Suppressor macrophage treated with lipopolysaccharide for 4 hours (primary cell): ENCODE measurements at regions not wholly inside any gene's neighbourhood (a gene's known extent, or its start where the extent isn't known, plus 50 kb on each side); places are given as distances from the start of the nearest gene placed in this dataset.

Experiments used
- DNase-seq: peaks from one replicate; pipeline ENCODE4 v3.0.0-alpha.2; 2020

- DNase-seq, result no peak
Observed at GRCh38 chr16:62913333-62913732, 877.1 kb upstream of the CDH8 start.

GRCh38 chr16:62909597-62909996, 873.4 kb upstream of the CDH8 start:
- no peak for DNase-seq

- no peak for DNase-seq
Observed at GRCh38 chr16:62907562-62907961, 871.3 kb upstream of the CDH8 start.

DNA sequence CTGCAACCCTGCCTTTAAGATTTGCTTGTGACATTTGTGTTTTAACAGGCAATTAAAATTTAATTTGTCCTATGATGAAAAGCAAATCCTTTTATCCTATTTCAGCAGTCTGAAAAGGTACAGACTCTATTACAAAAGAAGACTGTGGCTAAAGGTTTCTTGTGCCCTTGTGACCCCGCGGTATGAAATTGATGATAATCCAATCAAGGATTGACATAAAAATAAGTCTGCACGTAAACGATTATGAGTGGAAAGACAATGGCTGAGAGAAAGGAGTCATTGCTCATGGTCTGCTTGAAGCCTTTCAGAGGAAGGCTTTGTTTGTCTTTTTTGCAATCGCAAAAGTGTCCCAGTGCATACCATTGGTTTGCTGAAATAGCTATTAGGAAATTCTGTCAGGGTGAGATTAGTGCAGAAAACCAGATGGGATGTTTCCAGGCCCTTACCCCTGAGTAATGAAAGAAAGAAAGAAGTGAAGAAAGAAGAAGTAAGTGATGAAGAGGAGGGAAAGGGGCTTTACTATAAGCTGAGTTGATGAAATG, 867.8 kb upstream of the CDH8 start:
- DNase-seq, result no peak

GRCh38 chr16:62899737-62900136, 863.5 kb upstream of the CDH8 start:
- DNase-seq, result no peak

DNA sequence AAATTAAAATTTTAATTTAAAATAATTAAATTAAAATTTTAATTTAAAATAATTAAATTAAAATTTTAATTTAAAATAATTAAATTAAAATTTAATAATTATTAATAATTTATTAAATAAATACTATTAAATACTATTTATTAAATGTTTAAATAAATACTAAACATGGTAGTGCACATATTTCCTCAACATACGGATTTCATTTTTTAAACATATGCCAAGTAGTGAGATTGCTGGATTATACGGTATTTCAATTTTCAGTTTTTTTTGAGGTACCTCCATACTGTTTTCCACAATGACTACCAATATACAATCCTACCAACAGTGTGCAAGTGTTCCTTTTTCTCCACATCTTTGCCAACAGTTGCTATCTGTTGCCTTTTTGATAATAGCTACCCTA, 852.9 kb upstream of the CDH8 start:
- DNase-seq, result no peak

GRCh38 chr16:62883509-62883908, 847.3 kb upstream of the CDH8 start:
- no peak for DNase-seq

DNA sequence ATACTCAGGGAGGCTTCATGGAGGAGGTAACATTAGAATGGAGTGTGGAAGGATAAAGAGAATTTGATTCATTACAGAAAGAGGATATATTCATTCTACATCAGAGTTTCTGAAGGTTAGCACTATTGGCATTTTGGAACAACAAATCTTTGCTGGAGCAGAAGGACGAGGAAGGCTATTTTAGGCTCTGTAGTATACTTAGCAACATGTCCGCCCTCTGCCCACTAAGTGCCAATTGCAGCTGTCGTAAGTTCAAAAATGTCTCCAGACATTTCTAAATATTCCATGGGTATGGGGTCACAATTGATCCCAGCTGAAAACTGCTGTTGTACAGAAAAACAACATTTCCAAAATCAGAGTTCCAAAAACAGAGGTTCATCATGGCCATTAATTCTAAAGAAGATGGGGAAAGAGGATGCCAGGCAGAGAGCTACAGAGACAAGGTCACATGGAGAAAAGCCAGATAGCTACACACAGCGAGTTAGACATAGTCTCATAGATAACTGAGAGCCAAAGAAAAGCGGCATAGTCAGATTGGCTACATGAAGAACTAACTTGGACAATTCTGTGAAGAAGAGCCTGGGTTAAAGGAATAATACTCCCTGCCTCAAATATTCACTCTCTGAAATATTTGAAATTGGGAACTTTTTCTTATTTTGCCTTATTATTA, 846.4 kb upstream of the CDH8 start:
- DNase-seq, result no peak

GRCh38 chr16:62876133-62876532, 839.9 kb upstream of the CDH8 start:
- no peak for DNase-seq

DNA sequence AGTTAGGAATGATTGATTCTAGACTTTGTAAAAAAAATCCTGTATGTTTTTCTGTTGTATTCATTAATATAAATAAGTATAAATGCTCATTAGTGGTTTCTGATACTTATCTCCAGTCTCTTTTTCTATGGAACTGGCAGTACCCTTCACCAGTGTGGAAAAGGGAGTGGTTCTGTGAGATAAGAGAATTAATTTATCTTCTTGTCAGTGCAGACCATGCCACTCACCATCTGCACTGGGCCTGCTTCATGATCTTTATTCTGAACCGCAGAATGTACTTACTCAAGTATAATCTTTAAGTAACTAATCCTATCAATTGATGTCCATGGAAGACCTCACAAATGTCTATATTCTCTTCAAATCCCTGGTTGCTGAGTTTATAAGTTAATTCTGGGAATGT, 836.1 kb upstream of the CDH8 start:
- no peak for DNase-seq

GRCh38 chr16:62870554-62870953, 834.3 kb upstream of the CDH8 start:
- DNase-seq, result no peak

DNA sequence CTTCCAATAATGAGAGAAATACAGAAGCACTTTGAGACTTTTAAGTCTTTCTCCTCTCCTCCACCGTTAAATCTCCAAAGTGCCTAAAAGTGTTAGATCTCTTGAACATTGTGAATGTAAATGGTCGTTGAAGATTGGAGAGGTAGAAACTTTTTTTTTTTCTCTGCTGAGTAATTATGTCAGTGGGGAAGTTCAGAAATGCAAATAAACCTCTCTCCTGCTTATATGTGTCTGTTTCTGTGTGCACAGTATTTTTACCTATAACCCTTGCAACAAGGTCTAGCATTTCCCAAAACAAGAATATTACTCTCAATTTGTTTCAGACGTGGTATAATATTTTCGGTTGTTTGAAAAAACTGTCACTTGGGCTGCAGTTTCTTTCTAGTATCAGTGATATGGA, 833.6 kb upstream of the CDH8 start:
- DNase-seq, result no peak

GRCh38 chr16:62863139-62863538, 826.9 kb upstream of the CDH8 start:
- no peak for DNase-seq

DNA sequence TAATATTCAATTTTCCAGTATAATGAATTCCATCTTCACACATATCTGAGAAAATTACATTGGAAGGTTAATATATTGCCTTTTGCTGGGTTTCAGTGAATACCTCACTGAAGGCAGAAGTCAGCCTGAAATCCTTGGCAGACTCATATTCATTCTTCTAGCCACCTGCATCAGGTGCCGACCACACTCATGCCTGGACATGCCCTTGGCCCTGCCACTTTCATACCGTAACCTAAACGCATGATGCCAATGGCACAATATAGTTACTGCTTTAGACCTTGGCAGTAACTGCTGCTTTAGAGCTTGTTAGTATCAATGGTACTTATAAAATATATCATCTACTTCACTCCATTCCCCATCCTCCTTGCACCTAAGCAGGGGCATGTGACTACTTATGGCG, 817.6 kb upstream of the CDH8 start:
- DNase-seq, result no peak

- DNase-seq, result no peak
Observed at GRCh38 chr16:62846399-62847057, 810.3 kb upstream of the CDH8 start.

- DNase-seq, result no peak
Observed at GRCh38 chr16:62832214-62832613, 796.0 kb upstream of the CDH8 start.

GRCh38 chr16:62831235-62831850, 795.1 kb upstream of the CDH8 start:
- no peak for DNase-seq

DNA sequence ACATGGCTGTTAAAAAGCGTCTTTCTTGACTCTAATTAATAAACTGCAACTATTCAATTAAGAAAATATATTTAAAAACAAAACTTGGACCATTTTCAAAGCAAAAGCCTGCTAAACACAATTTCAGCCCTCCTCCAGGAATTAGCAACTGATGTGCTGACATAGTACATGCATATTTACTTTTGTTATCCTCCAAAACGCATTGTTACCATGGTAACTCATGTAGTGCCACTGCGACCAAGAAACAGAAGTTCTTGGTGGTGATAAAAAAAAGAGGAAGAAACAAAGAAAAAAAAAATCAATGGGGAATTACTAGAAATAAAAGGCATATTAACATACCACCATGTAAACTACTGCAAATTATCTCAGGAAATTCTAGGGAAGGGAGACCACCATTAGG, 793.4 kb upstream of the CDH8 start:
- DNase-seq, result no peak

GRCh38 chr16:62829084-62829483, 792.8 kb upstream of the CDH8 start:
- no peak for DNase-seq

DNA sequence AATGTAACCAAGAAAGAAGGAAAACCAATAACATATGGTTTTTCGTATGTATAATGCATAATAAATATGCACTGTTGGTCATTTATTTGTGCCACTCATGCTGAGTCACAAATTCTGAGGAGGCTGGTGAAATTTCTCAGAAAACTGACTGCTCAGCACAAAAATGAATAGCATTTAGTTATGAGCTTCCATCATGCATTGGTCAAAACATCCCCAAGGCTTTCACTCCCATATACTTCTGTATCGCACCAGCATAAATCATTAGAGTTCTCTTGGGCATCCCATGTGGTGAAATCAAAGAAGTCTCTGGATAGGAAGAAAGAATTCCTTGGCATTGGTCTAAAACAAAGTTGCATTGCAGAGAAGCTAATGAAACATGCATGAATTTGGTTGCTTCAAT, 785.6 kb upstream of the CDH8 start:
- DNase-seq, result no peak

DNA sequence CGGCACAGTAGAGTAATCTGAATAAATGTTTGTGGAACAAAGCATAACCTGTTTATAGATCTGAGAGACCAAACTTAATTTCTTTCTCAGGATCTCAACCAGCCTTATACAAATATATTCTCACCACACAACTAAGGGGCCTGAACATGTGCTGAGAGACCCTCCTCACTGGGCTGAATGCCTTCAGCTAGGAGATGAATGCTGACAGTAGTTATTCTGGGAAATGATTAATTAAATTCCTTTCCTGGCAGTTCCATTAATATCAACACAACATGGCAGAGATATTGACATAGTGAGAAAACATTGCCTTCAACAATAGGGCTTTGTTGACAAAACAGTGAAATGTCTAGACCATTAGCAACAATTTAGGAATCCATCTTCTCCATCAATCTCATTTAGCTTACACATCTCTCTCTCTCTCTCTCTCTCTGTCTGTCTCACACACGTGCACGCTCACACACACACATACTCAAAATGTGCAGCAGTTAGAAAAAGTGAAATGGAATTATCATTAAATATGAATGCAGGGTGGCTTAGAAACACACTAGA, 780.8 kb upstream of the CDH8 start:
- DNase-seq, result no peak

DNA sequence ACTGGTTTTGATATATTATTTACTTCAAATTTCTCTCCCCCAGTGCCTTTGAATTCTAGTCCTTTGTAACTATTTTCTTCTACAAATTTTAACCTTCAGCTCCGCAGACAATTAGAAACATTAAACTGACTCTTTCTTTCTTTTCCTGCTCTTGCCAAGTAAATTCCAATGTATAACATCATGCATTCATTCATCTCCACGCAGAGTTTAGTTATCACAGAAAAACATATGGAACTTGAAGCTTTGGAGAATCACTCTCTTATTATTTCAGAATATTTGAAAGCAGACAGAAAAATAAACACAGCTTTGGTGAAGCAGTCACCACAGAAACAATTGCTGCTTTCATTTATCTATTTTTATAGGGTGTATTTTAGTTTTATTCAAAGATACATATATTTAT, 778.7 kb upstream of the CDH8 start:
- no peak for DNase-seq

DNA sequence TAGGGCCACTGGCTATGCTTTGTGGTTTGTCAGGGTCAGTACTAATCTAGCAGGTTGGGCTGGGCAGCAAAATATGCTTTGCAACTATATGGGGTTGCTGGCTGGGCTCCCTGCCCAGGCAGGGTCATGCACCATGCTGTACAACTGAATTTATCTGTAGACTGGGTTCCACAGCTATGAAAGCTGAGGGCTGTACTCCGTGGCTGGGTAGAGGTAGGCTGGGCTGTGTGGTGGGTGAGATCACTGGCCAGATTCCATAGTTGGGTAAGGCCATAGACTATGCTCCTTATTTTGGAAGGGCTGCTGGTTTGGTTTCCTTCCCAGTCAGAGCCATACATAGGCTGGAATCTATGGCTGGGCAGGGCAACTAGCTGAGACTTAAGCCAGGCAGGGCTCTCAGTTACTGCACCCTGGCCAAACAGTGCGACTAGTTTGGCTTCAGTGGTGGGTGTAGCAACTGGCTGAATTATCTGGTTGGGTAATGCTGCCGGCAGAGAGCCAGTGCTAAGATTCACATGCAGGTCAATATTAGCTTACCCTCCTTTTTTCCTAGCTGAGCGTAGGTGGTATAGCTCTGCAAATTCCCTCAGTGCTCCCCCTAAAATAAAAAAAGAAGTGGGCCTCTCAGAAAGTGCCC, 769.1 kb upstream of the CDH8 start:
- DNase-seq, result no peak

GRCh38 chr16:62794724-62795123, 758.5 kb upstream of the CDH8 start:
- no peak for DNase-seq
